GM21825 (cell line): ENCODE measurements at regions not wholly inside any gene's neighbourhood (a gene's known extent, or its start where the extent isn't known, plus 50 kb on each side); places are given as distances from the start of the nearest gene placed in this dataset.

Source experiments
- ATAC-seq: cut with Tn5 transposase; IDR thresholded peaks from one replicate; pipeline ENCODE4 v1.9.1; 2021; ENCODE audit warnings: mild to moderate bottlenecking, moderate library complexity; ENCODE audit not compliant: unreplicated experiment

DNA sequence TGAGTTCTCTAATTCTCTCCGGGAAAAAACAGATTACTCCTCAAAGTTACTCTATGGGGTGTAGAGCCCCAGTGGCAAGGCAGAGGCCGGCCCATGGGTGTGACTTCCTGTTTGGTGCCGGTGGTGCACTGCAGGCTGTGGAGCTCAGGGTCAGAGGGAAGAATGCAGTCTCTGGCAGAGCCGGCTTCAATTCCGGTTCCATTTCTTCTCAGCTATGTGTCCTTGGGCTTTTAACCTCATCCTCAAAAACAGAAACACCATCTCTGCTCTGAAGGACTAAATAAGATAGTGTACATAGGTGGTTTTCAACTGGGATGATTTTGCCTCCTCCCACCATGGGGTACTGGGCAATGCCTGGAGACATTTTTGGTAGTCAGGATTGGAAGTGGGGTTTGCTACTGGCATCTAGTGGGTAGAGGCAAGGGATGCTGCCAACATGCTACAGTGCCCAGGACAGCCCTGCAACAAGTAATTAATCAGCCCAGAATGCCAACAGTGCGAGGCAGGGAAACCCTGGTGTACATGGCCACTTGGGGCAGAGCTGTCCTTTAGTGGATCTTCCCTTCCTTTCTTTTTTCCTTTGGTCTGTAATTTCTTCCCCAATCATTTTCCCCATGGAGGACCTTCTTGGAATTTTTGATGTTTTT, 81.2 kb downstream of the INSIG2 start:
- ATAC-seq: peak; percentile 75

DNA sequence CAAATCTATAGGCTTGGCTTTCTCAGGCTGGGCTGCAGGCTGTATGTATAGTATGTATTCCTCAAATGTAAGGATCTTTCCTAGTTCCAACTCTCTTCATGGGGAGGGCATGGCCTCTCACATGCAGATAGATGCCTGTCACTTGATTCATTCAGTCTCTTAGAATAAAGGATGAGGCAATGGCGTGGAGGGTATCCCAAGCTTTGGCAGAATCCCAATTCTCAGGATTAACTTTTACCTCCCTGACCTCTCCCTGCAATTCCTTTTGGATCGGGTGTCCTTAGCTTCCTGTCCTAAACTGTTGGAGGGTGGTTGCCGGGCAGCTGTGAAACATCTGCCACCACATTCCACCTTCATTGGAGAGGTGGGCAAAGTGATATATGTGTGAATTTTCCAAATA, 80.3 kb downstream of the INSIG2 start:
- no peak for ATAC-seq

GRCh38 chr2:118167026-118167425, 78.8 kb downstream of the INSIG2 start:
- no peak for ATAC-seq

GRCh38 chr2:118166242-118166641, 78.0 kb downstream of the INSIG2 start:
- no peak for ATAC-seq

GRCh38 chr2:118165595-118165994, 77.3 kb downstream of the INSIG2 start:
- no peak for ATAC-seq
